HCT116 (cell line): ENCODE measurements at regions not wholly inside any gene's neighbourhood (a gene's known extent, or its start where the extent isn't known, plus 50 kb on each side); places are given as distances from the start of the nearest gene placed in this dataset.

ENCODE experiments used
- ATAC-seq: fragments of 200-7000 bp; cut with Tn5 transposase; 2 replicates; pipeline ENCODE4 v1.9.1; 2020; ENCODE audit warnings: mild to moderate bottlenecking, moderate library complexity
- BruUV-seq: library from RNA; stranded (reverse); fragments of 400-500 nt; replicated peaks from 2 replicates; lab custom pipeline; 2021; lab: Mats Ljungman, UMichigan
- CTCF ChIA-PET: fragments of 300-600 bp; sonication (Branson Sonifier 250); formaldehyde crosslinking; loops from one replicate; lab custom pipeline; 2021; ENCODE audit warnings: antibody characterized with exemption; lab: Charles Lee
- POLR2A ChIA-PET: fragments of 300-600, 350-600 bp; sonication (Branson Sonifier 250); formaldehyde crosslinking; loops from one replicate; lab custom pipeline; 2021; ENCODE audit warnings: antibody characterized with exemption; lab: Charles Lee
- RAD21 ChIA-PET, 2 experiments: fragments of 300-600 bp; sonication (Branson Sonifier 250); formaldehyde crosslinking; loops; one replicate each; lab custom pipeline; 2023; ENCODE audit warnings: low total read pairs in 2 of 2; ENCODE audit not compliant: uncharacterized antibody in 2 of 2, unreplicated experiment in 2 of 2, low non-redundant PET in 1 of 2; lab: Charles Lee
- DNase-seq: peaks from one replicate; pipeline ENCODE4 v3.0.0-alpha.2; 2010; ENCODE audit warnings: low read depth, low spot score
- H2AFZ ChIP-seq: fragments of 200-600 bp; shearing (Covaris generic), sonication (generic); 2 replicates; pipeline ENCODE4 v1.6.1; 2017; ENCODE audit warnings: low read depth, mixed run types, mixed read lengths, antibody characterized with exemption, low read length; ENCODE audit not compliant: poor library complexity, severe bottlenecking
- H3K27ac ChIP-seq: 2 replicates; pipeline ENCODE4 v1.5.1; 2012; ENCODE audit warnings: low read depth, low read length
- H3K27me3 ChIP-seq: fragments of 200-600 bp; sonication (generic); 2 replicates; pipeline ENCODE4 v1.6.1; 2016; ENCODE audit warnings: mixed run types, low read length, mixed read lengths; ENCODE audit not compliant: insufficient read depth
- H3K36me3 ChIP-seq, 2 experiments: fragments of 200-500 bp in 1 of 2; fragments of 200-600 bp in 1 of 2; sonication (Bioruptor generic) in 1 of 2; sonication (generic) in 1 of 2; 2 replicates each; pipeline versions ENCODE4 v1.5.1 to v1.6.1; 2014 to 2016; ENCODE audit warnings: low read length in 2 of 2, inconsistent platforms in 1 of 2, mixed read lengths in 1 of 2, mixed run types in 1 of 2; ENCODE audit not compliant: insufficient read depth in 2 of 2, control insufficient read depth in 1 of 2
- H3K4me1 ChIP-seq, 2 experiments: fragments of 200-600 bp in 1 of 2; sonication (generic) in 1 of 2; 2 replicates each; pipeline versions ENCODE4 v1.5.1 to v1.6.1; 2012 to 2017; ENCODE audit warnings: low read length in 2 of 2, inconsistent platforms in 1 of 2, mild to moderate bottlenecking in 1 of 2, mixed read lengths in 1 of 2, mixed run types in 1 of 2, moderate library complexity in 1 of 2; ENCODE audit not compliant: insufficient read depth in 2 of 2, control insufficient read depth in 1 of 2
- H3K4me2 ChIP-seq: fragments of 200-600 bp; sonication (generic); 2 replicates; pipeline ENCODE4 v1.6.1; 2017; ENCODE audit warnings: mixed run types, low read length, mixed read lengths
- H3K4me3 ChIP-seq, 2 experiments: fragments of 200-600 bp in 1 of 2; sonication (generic) in 1 of 2; replicated peaks in 1 of 2; 2 replicates each; pipeline ENCODE4 v1.5.1; 2011 to 2016; ENCODE audit warnings: low read length in 2 of 2, control low read depth in 1 of 2, low read depth in 1 of 2, mild to moderate bottlenecking in 1 of 2, mixed read lengths in 1 of 2, mixed run types in 1 of 2
- H3K79me2 ChIP-seq: fragments of 200-600 bp; sonication (generic); 2 replicates; pipeline ENCODE4 v1.6.1; 2017; ENCODE audit warnings: mild to moderate bottlenecking, mixed run types, low read length, moderate library complexity, mixed read lengths; ENCODE audit not compliant: insufficient read depth
- H3K9ac ChIP-seq: fragments of 200-600 bp; sonication (generic); 2 replicates; pipeline ENCODE4 v1.6.1; 2016; ENCODE audit warnings: low read length, mixed read lengths
- H3K9me2 ChIP-seq: fragments of 200-600 bp; sonication (generic), shearing (Covaris generic); 2 replicates; pipeline ENCODE4 v1.6.1; 2017; ENCODE audit warnings: mixed run types, mild to moderate bottlenecking, moderate library complexity; ENCODE audit not compliant: insufficient read depth
- H3K9me3 ChIP-seq, 2 experiments: fragments of 200-500 bp in 1 of 2; fragments of 200-600 bp in 1 of 2; sonication (Bioruptor generic) in 1 of 2; sonication (generic) in 1 of 2; 2 replicates each; pipeline ENCODE4 v1.6.1; 2014 to 2017; ENCODE audit warnings: low read length in 2 of 2, mixed read lengths in 2 of 2, inconsistent platforms in 1 of 2, low read depth in 1 of 2, mild to moderate bottlenecking in 1 of 2, mixed run types in 1 of 2, moderate library complexity in 1 of 2; ENCODE audit not compliant: control insufficient read depth in 1 of 2, insufficient read depth in 1 of 2
- H4K20me1 ChIP-seq: fragments of 200-600 bp; sonication (generic), shearing (Covaris generic); 2 replicates; pipeline ENCODE4 v1.6.1; 2017; ENCODE audit warnings: mixed run types, mild to moderate bottlenecking, moderate library complexity; ENCODE audit not compliant: insufficient read depth
- EGR1 ChIP-seq: IDR thresholded peaks from 2 replicates; pipeline ENCODE4 v1.6.1; 2012; ENCODE audit warnings: low read depth
- JUND ChIP-seq: IDR thresholded peaks from 2 replicates; pipeline ENCODE4 v1.6.1; 2012
- POLR2A ChIP-seq: IDR thresholded peaks from 2 replicates; pipeline ENCODE4 v1.7.0; 2011; ENCODE audit warnings: borderline replicate concordance; ENCODE audit not compliant: insufficient read depth, insufficient read length; ENCODE audit errors: extremely low read depth
- RAD21 ChIP-seq: IDR thresholded peaks from 2 replicates; pipeline ENCODE4 v1.6.1; 2012; ENCODE audit warnings: low read depth, mild to moderate bottlenecking
- intact Hi-C: fragments of 100-400 bp; cut with micrococcal nuclease; formaldehyde crosslinking; loops from 2 replicates; pipeline ENCODE4 v1.10.0; 2022
- TF ChIP-seq, protein P1 (sequence below): IDR thresholded peaks from 2 replicates; pipeline ENCODE4 v1.6.1; 2012
- TF ChIP-seq, protein P2 (sequence below), 3 experiments: fragments of 200-600 bp in 1 of 3; sonication (generic) in 1 of 3; IDR thresholded peaks in 2 of 3; conservative IDR thresholded peaks in 1 of 3; 2 replicates each; pipeline ENCODE4 v1.5.1; 2012 to 2017; ENCODE audit warnings: low read depth in 2 of 3, low read length in 2 of 3, antibody characterized with exemption in 1 of 3, borderline replicate concordance in 1 of 3, control low read depth in 1 of 3, mild to moderate bottlenecking in 1 of 3, mixed read lengths in 1 of 3, mixed run types in 1 of 3, moderate library complexity in 1 of 3; ENCODE audit not compliant: insufficient read depth in 1 of 3

DNA sequence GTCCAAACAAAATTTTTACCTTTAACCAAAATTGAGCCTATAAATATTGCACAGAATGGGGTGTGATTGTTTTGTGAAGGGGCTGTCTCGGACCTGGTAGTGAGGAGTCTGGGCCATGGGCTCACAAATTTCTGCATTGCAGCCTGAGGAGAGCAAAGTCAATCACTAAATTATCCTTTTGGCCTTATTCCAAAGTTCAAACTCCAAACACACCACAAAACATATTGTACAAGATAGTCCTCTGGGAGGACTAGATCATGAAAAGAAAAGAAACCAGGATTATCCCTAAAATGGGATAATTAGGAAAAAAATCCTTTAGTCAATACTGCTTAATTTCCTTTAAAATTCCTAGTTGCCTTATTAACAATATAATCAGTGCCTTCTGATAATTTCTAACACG, 115.5 kb downstream of the BUB3 start:
- Histone ChIP-seq H2AFZ (no peak overlapping the region), H3K4me3 (no peak overlapping the region), H3K27ac (no peak overlapping the region), H3K9me3 (no peaks in the 10 kb centered on the region), H3K9me2 (no peaks in the 10 kb centered on the region), H3K9ac (no peak overlapping the region), H3K36me3 (no peaks in the 10 kb centered on the region), H3K79me2 (no peaks in the 10 kb centered on the region), H3K4me2 (no peak overlapping the region), H4K20me1 (no peaks in the 10 kb centered on the region), H3K27me3 (no peaks in the 10 kb centered on the region), H3K4me1 (0 out of 4 replicates have a peak, but pooled peaks cover 0 to 7% of the 10 kb centered on the region in 2 experiments)
- no peak for TF ChIP-seq JUND
- DNase-seq (no peak), ATAC-seq (no peak)
- ChIA-PET POLR2A (no interaction called here), RAD21 (no interaction called here), CTCF (no interaction called here)
- BruUV-seq = no TSS peak
- intact Hi-C loops = no loop called here

DNA sequence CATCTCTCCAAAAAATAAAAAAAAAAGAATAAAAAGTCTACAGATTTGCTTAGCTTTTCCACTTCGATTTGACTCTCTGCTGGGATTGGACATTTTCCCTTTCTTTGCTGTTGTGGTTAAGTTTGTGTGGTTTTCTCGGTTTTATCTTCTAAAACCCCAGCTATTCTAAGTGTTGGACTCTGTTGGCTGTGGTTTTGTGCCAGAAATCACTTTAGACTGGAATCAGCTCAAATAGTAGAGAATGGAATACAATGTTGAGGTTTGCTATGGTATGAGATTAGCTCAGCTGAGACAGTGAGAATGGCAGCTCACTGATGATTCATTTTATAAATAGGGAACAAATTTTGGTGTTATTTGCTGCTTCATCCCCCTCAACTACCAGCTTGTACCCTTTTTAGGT, 116.0 kb downstream of the BUB3 start:
- Histone ChIP-seq H3K27ac (no peak overlapping the region), H3K79me2 (no peaks in the 10 kb centered on the region), H2AFZ (no peak overlapping the region), H3K9me2 (no peaks in the 10 kb centered on the region), H3K4me3 (no peak overlapping the region), H3K9me3 (no peaks in the 10 kb centered on the region), H3K36me3 (no peaks in the 10 kb centered on the region), H3K4me2 (no peak overlapping the region), H3K4me1 (0 out of 4 replicates have a peak, but pooled peaks cover 0 to 7% of the 10 kb centered on the region in 2 experiments), H4K20me1 (no peaks in the 10 kb centered on the region), H3K9ac (no peak overlapping the region), H3K27me3 (no peaks in the 10 kb centered on the region)
- ChIA-PET RAD21 (no interaction called here), POLR2A (no interaction called here), CTCF (no interaction called here)
- TF ChIP-seq, protein P1, sequence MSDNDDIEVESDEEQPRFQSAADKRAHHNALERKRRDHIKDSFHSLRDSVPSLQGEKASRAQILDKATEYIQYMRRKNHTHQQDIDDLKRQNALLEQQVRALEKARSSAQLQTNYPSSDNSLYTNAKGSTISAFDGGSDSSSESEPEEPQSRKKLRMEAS = no peak
- TF ChIP-seq EGR1 (no peak), RAD21 (no peak), POLR2A (no peak)
- TF ChIP-seq, protein P2, sequence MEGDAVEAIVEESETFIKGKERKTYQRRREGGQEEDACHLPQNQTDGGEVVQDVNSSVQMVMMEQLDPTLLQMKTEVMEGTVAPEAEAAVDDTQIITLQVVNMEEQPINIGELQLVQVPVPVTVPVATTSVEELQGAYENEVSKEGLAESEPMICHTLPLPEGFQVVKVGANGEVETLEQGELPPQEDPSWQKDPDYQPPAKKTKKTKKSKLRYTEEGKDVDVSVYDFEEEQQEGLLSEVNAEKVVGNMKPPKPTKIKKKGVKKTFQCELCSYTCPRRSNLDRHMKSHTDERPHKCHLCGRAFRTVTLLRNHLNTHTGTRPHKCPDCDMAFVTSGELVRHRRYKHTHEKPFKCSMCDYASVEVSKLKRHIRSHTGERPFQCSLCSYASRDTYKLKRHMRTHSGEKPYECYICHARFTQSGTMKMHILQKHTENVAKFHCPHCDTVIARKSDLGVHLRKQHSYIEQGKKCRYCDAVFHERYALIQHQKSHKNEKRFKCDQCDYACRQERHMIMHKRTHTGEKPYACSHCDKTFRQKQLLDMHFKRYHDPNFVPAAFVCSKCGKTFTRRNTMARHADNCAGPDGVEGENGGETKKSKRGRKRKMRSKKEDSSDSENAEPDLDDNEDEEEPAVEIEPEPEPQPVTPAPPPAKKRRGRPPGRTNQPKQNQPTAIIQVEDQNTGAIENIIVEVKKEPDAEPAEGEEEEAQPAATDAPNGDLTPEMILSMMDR (IDR thresholded peaks at IDR 0.05 in 2 of 3, conservative IDR thresholded peaks at IDR 0.05 in 1 of 3; ENCODE audit: borderline replicate concordance in 1 of 3, insufficient read depth in 1 of 3, low read depth in 2 of 3, low read length in 2 of 3) = no peak
- BruUV-seq = no TSS peak
- DNase-seq (no peak), ATAC-seq (no peak)
- intact Hi-C loops = no loop called here
